Mesendoderm (in vitro differentiated cells): ENCODE measurements at regions not wholly inside any gene's neighbourhood (a gene's known extent, or its start where the extent isn't known, plus 50 kb on each side); places are given as distances from the start of the nearest gene placed in this dataset.

Source experiments
- DNase-seq: peaks from one replicate; pipeline ENCODE4 v3.0.0; 2013
- H2AK5ac ChIP-seq: 2 replicates; pipeline ENCODE4 v1.6.1; 2013; ENCODE audit warnings: low read length, inconsistent platforms
- H2BK120ac ChIP-seq: 2 replicates; pipeline ENCODE4 v1.6.1; 2013; ENCODE audit warnings: low read depth, mild to moderate bottlenecking, low read length, moderate library complexity, mixed read lengths
- H2BK15ac ChIP-seq: replicated peaks from 2 replicates; pipeline ENCODE4 v1.6.1; 2013; ENCODE audit warnings: low read depth, mild to moderate bottlenecking, moderate library complexity
- H2BK5ac ChIP-seq: 2 replicates; pipeline ENCODE4 v1.6.1; 2013; ENCODE audit warnings: low read length, inconsistent platforms
- H3K18ac ChIP-seq: 2 replicates; pipeline ENCODE4 v1.6.1; 2013; ENCODE audit warnings: mild to moderate bottlenecking, low read length, mixed read lengths
- H3K23ac ChIP-seq: one replicate; pipeline ENCODE4 v1.6.1; 2013; ENCODE audit warnings: low read length
- H3K27ac ChIP-seq: 2 replicates; pipeline ENCODE4 v1.5.1; 2013; ENCODE audit warnings: low read depth, mild to moderate bottlenecking, inconsistent platforms, low read length, moderate library complexity
- H3K27me3 ChIP-seq: 2 replicates; pipeline ENCODE4 v1.6.1; 2013; ENCODE audit warnings: low read length, control low read depth, mild to moderate bottlenecking, inconsistent platforms; ENCODE audit not compliant: insufficient read depth, poor library complexity
- H3K36me3 ChIP-seq: 2 replicates; pipeline ENCODE4 v1.6.1; 2013; ENCODE audit warnings: low read length, inconsistent platforms; ENCODE audit not compliant: control insufficient read depth, insufficient read depth
- H3K4ac ChIP-seq: one replicate; pipeline ENCODE4 v1.6.1; 2013; ENCODE audit warnings: low read depth, mild to moderate bottlenecking, low read length, moderate library complexity
- H3K4me1 ChIP-seq: 2 replicates; pipeline ENCODE4 v1.6.1; 2013; ENCODE audit warnings: low read depth, low read length, inconsistent platforms; ENCODE audit not compliant: control insufficient read depth
- H3K4me2 ChIP-seq: 2 replicates; pipeline ENCODE4 v1.6.1; 2013; ENCODE audit warnings: low read length
- H3K4me3 ChIP-seq: 2 replicates; pipeline ENCODE4 v1.5.1; 2013; ENCODE audit warnings: mild to moderate bottlenecking, low read length
- H3K56ac ChIP-seq: one replicate; pipeline ENCODE4 v1.6.1; 2013; ENCODE audit warnings: low read length
- H3K79me1 ChIP-seq: 2 replicates; pipeline ENCODE4 v1.6.1; 2013; ENCODE audit warnings: low read length, inconsistent platforms
- H3K79me2 ChIP-seq: 2 replicates; pipeline ENCODE4 v1.6.1; 2013; ENCODE audit warnings: mild to moderate bottlenecking, low read length; ENCODE audit not compliant: control insufficient read depth, insufficient read depth
- H3K9ac ChIP-seq: 2 replicates; pipeline ENCODE4 v1.6.1; 2013; ENCODE audit warnings: low read length, inconsistent platforms
- H4K5ac ChIP-seq: one replicate; pipeline ENCODE4 v1.6.1; 2013; ENCODE audit warnings: low read length
- H4K8ac ChIP-seq: one replicate; pipeline ENCODE4 v1.6.1; 2013; ENCODE audit warnings: low read depth, mild to moderate bottlenecking, control low read depth, low read length, moderate library complexity
- WGBS: extraction: QIAGEN DNeasy Blood & Tissue Kit; methylation state at CpG from one replicate; pipeline ENCODE4 v1.1.7; 2013; ENCODE audit warnings: low lambda C conversion rate, missing lambda C conversion rate; ENCODE audit not compliant: insufficient coverage; ENCODE audit errors: extremely low coverage; 5-methylcytosine and 5-hydroxymethylcytosine counted together

- Histone ChIP-seq H3K79me1 (no peaks in the 10 kb centered on the region), H3K18ac (no peak overlapping the region), H3K4me3 (no peak overlapping the region), H3K9ac (no peak overlapping the region), H3K27me3 (no peaks in the 10 kb centered on the region), H3K4me1 (no peaks in the 10 kb centered on the region), H3K27ac (no peak overlapping the region), H2BK120ac (no peak overlapping the region), H3K36me3 (no peaks in the 10 kb centered on the region), H4K8ac (no peak overlapping the region), H3K4me2 (no peak overlapping the region), H3K23ac (no peak overlapping the region), H2AK5ac (no peak overlapping the region), H3K79me2 (no peaks in the 10 kb centered on the region), H2BK15ac (no peak overlapping the region), H3K56ac (no peak overlapping the region), H2BK5ac (no peak overlapping the region), H4K5ac (no peak overlapping the region), H3K4ac (no peak overlapping the region)
- DNase-seq: no peak
- no CpG with 5 or more reads among the region's 2 CpGs for WGBS
Measured at GRCh38 chr1:198878566-198878965, 239.7 kb downstream of the PTPRC start.

GRCh38 chr1:198879711-198880306 is 241.0 kb downstream of the PTPRC start:
- no peak overlapping the region for H3K4me3 ChIP-seq
- H3K23ac ChIP-seq: no peak overlapping the region
- no peak overlapping the region for H3K27ac ChIP-seq
- no peak overlapping the region for H3K4me2 ChIP-seq
- no CpG with 5 or more reads among the region's 5 CpGs for WGBS
- H3K4ac ChIP-seq: no peak overlapping the region
- no peaks in the 10 kb centered on the region for H3K36me3 ChIP-seq
- H2BK120ac ChIP-seq: no peak overlapping the region
- no peak overlapping the region for H2BK5ac ChIP-seq
- no peaks in the 10 kb centered on the region for H3K79me2 ChIP-seq
- H4K8ac ChIP-seq: no peak overlapping the region
- no peak for DNase-seq
- no peak overlapping the region for H3K9ac ChIP-seq
- no peak overlapping the region for H3K56ac ChIP-seq
- no peaks in the 10 kb centered on the region for H3K27me3 ChIP-seq
- no peak overlapping the region for H2BK15ac ChIP-seq
- H3K4me1 ChIP-seq: no peaks in the 10 kb centered on the region
- H4K5ac ChIP-seq: no peak overlapping the region
- no peak overlapping the region for H2AK5ac ChIP-seq
- H3K18ac ChIP-seq: no peak overlapping the region
- H3K79me1 ChIP-seq: no peaks in the 10 kb centered on the region

GRCh38 chr1:198880397-198880796 is 241.6 kb downstream of the PTPRC start:
- Histone ChIP-seq H2BK15ac (no peak overlapping the region), H3K23ac (no peak overlapping the region), H3K79me1 (no peaks in the 10 kb centered on the region), H4K8ac (no peak overlapping the region), H3K4me2 (no peak overlapping the region), H3K9ac (no peak overlapping the region), H3K4ac (no peak overlapping the region), H2BK5ac (no peak overlapping the region), H3K4me1 (no peaks in the 10 kb centered on the region), H4K5ac (no peak overlapping the region), H3K18ac (no peak overlapping the region), H3K27me3 (no peaks in the 10 kb centered on the region), H3K27ac (no peak overlapping the region), H2BK120ac (no peak overlapping the region), H2AK5ac (no peak overlapping the region), H3K56ac (no peak overlapping the region), H3K36me3 (no peaks in the 10 kb centered on the region), H3K79me2 (no peaks in the 10 kb centered on the region), H3K4me3 (no peak overlapping the region)
- WGBS: no CpG with 5 or more reads among the region's 2 CpGs
- no peak for DNase-seq

- no peak overlapping the region for H3K56ac ChIP-seq
- H3K79me2 ChIP-seq: no peaks in the 10 kb centered on the region
- H2BK120ac ChIP-seq: no peak overlapping the region
- WGBS: 100% methylated on average over 1 of the region's 4 CpGs
- H4K5ac ChIP-seq: no peak overlapping the region
- no peak overlapping the region for H3K9ac ChIP-seq
- H3K4ac ChIP-seq: no peak overlapping the region
- no peak overlapping the region for H3K4me3 ChIP-seq
- no peak overlapping the region for H2AK5ac ChIP-seq
- no peak overlapping the region for H3K27ac ChIP-seq
- H3K79me1 ChIP-seq: no peaks in the 10 kb centered on the region
- H3K27me3 ChIP-seq: no peaks in the 10 kb centered on the region
- no peak overlapping the region for H2BK5ac ChIP-seq
- H4K8ac ChIP-seq: no peak overlapping the region
- H3K23ac ChIP-seq: no peak overlapping the region
- no peak overlapping the region for H3K18ac ChIP-seq
- H3K4me1 ChIP-seq: no peaks in the 10 kb centered on the region
- no peak overlapping the region for H2BK15ac ChIP-seq
- DNase-seq: peak; percentile 16
- no peak overlapping the region for H3K4me2 ChIP-seq
- H3K36me3 ChIP-seq: no peaks in the 10 kb centered on the region
Measured at GRCh38 chr1:198880818-198881597, 242.2 kb downstream of the PTPRC start.

GRCh38 chr1:198883184-198883583 is 244.3 kb downstream of the PTPRC start:
- Histone ChIP-seq H2BK15ac (no peak overlapping the region), H3K4ac (no peak overlapping the region), H2BK120ac (no peak overlapping the region), H3K79me1 (no peaks in the 10 kb centered on the region), H3K18ac (no peak overlapping the region), H3K27me3 (no peaks in the 10 kb centered on the region), H3K27ac (no peak overlapping the region), H3K56ac (no peak overlapping the region), H4K8ac (no peak overlapping the region), H3K23ac (no peak overlapping the region), H3K36me3 (no peaks in the 10 kb centered on the region), H3K4me2 (no peak overlapping the region), H3K4me1 (no peaks in the 10 kb centered on the region), H3K79me2 (no peaks in the 10 kb centered on the region), H3K9ac (no peak overlapping the region), H4K5ac (no peak overlapping the region), H2AK5ac (no peak overlapping the region), H2BK5ac (no peak overlapping the region), H3K4me3 (no peak overlapping the region)
- no peak for DNase-seq

GRCh38 chr1:198887866-198888265 is 249.0 kb downstream of the PTPRC start:
- no peak overlapping the region for H2AK5ac ChIP-seq
- H3K18ac ChIP-seq: no peak overlapping the region
- H3K23ac ChIP-seq: no peak overlapping the region
- H2BK15ac ChIP-seq: no peak overlapping the region
- H3K27ac ChIP-seq: no peak overlapping the region
- no peak overlapping the region for H3K56ac ChIP-seq
- H4K5ac ChIP-seq: no peak overlapping the region
- H3K36me3 ChIP-seq: no peaks in the 10 kb centered on the region
- no peaks in the 10 kb centered on the region for H3K79me1 ChIP-seq
- H3K9ac ChIP-seq: no peak overlapping the region
- no CpG with 5 or more reads among the region's 4 CpGs for WGBS
- no peaks in the 10 kb centered on the region for H3K27me3 ChIP-seq
- no peaks in the 10 kb centered on the region for H3K79me2 ChIP-seq
- no peak overlapping the region for H2BK120ac ChIP-seq
- no peak for DNase-seq
- no peak overlapping the region for H2BK5ac ChIP-seq
- H3K4ac ChIP-seq: no peak overlapping the region
- no peak overlapping the region for H4K8ac ChIP-seq
- H3K4me1 ChIP-seq: no peaks in the 10 kb centered on the region
- no peak overlapping the region for H3K4me2 ChIP-seq
- no peak overlapping the region for H3K4me3 ChIP-seq
